ENCODE measurements at regions not wholly inside any gene's neighbourhood (a gene's known extent, or its start where the extent isn't known, plus 50 kb on each side); places are given as distances from the start of the nearest gene placed in this dataset.
A peak's percentile ranks its signal among the peaks of the same experiment; 100 is the strongest.

GRCh38 chr12:74321381-74321780 lies 216.3 kb upstream of the ATXN7L3B start:
- no peak for TF ChIP-seq CTCF (IDR thresholded peaks at IDR 0.05; ENCODE audit: unreplicated experiment)
- Mint-ChIP-seq H3K36me3 (ENCODE audit: insufficient read depth, unreplicated experiment) (no peaks in the 10 kb centered on the region), H3K4me3 (ENCODE audit: unreplicated experiment) (no peak overlapping the region), H3K27me3 (ENCODE audit: insufficient read depth, unreplicated experiment) (no peaks in the 10 kb centered on the region), H3K27ac (ENCODE audit: low read depth, unreplicated experiment) (no peak overlapping the region), H3K9me3 (ENCODE audit: unreplicated experiment) (no peaks in the 10 kb centered on the region), H3K4me1 (ENCODE audit: insufficient read depth, unreplicated experiment) (peaks cover 12% of the 10 kb centered on the region)
- intact Hi-C loops (cut with micrococcal nuclease), result no loop called here
- BruUV-seq (replicated peaks), result no TSS peak
- ChIA-PET CTCF (interaction anchor here (0.7 to 3.1 kb wide), 3 partner anchors 10 to 1938 kb away, joined by 3 to 16 read pairs (median 3); no protein-coding TSS in a partner anchor), POLR2A (no interaction called here)
- no peak for DNase-seq (ENCODE audit: unreplicated experiment)

GRCh38 chr12:74322792-74323191 lies 214.8 kb upstream of the ATXN7L3B start:
- ChIA-PET POLR2A (no interaction called here), CTCF (no interaction called here)

GRCh38 chr12:74328623-74329022 lies 209.0 kb upstream of the ATXN7L3B start:
- no peak overlapping the region for H3K27ac Mint-ChIP-seq (ENCODE audit: low read depth, unreplicated experiment)
- no peaks in the 10 kb centered on the region for H3K9me3 Mint-ChIP-seq (ENCODE audit: unreplicated experiment)
- DNase-seq (ENCODE audit: unreplicated experiment), result no peak
- CTCF ChIA-PET, result interaction anchor here (0.6 to 1.2 kb wide), 2 partner anchors 12 to 21 kb away, joined by 3 read pairs; no protein-coding TSS in a partner anchor
- no TSS peak for BruUV-seq (replicated peaks)
- no peak for TF ChIP-seq CTCF (IDR thresholded peaks at IDR 0.05; ENCODE audit: unreplicated experiment)
- intact Hi-C loops (cut with micrococcal nuclease), result no loop called here
- no peaks in the 10 kb centered on the region for H3K27me3 Mint-ChIP-seq (ENCODE audit: insufficient read depth, unreplicated experiment)
- H3K4me1 Mint-ChIP-seq (ENCODE audit: insufficient read depth, unreplicated experiment), result no peaks in the 10 kb centered on the region
- H3K4me3 Mint-ChIP-seq (ENCODE audit: unreplicated experiment), result no peak overlapping the region
- no peaks in the 10 kb centered on the region for H3K36me3 Mint-ChIP-seq (ENCODE audit: insufficient read depth, unreplicated experiment)
- POLR2A ChIA-PET, result no interaction called here

More at GRCh38 chr12:74322792-74323191, 214.8 kb upstream of the ATXN7L3B start:
- Mint-ChIP-seq H3K4me3 (ENCODE audit: unreplicated experiment) (no peak overlapping the region), H3K27me3 (ENCODE audit: insufficient read depth, unreplicated experiment) (no peaks in the 10 kb centered on the region), H3K4me1 (ENCODE audit: insufficient read depth, unreplicated experiment) (no peaks in the 10 kb centered on the region), H3K9me3 (ENCODE audit: unreplicated experiment) (no peaks in the 10 kb centered on the region), H3K27ac (ENCODE audit: low read depth, unreplicated experiment) (no peak overlapping the region), H3K36me3 (ENCODE audit: insufficient read depth, unreplicated experiment) (no peaks in the 10 kb centered on the region)
- BruUV-seq (replicated peaks), result no TSS peak
- TF ChIP-seq CTCF (IDR thresholded peaks at IDR 0.05; ENCODE audit: unreplicated experiment), result no peak
- intact Hi-C loops (cut with micrococcal nuclease), result no loop called here
- DNase-seq (ENCODE audit: unreplicated experiment), result no peak

GRCh38 chr12:74334780-74335179 lies 202.9 kb upstream of the ATXN7L3B start:
- intact Hi-C loops (cut with micrococcal nuclease), result no loop called here
- BruUV-seq (replicated peaks), result no TSS peak
- H3K36me3 Mint-ChIP-seq (ENCODE audit: insufficient read depth, unreplicated experiment), result no peaks in the 10 kb centered on the region
- H3K4me1 Mint-ChIP-seq (ENCODE audit: insufficient read depth, unreplicated experiment), result peaks cover 7% of the 10 kb centered on the region
- POLR2A ChIA-PET, result no interaction called here
- H3K27ac Mint-ChIP-seq (ENCODE audit: low read depth, unreplicated experiment), result no peak overlapping the region
- no peak overlapping the region for H3K4me3 Mint-ChIP-seq (ENCODE audit: unreplicated experiment)
- DNase-seq (ENCODE audit: unreplicated experiment), result peak; percentile 78
- no peak for TF ChIP-seq CTCF (IDR thresholded peaks at IDR 0.05; ENCODE audit: unreplicated experiment)
- CTCF ChIA-PET, result no interaction called here
- no peaks in the 10 kb centered on the region for H3K9me3 Mint-ChIP-seq (ENCODE audit: unreplicated experiment)
- H3K27me3 Mint-ChIP-seq (ENCODE audit: insufficient read depth, unreplicated experiment), result no peaks in the 10 kb centered on the region
